ENCODE measurements at regions not wholly inside any gene's neighbourhood (a gene's known extent, or its start where the extent isn't known, plus 50 kb on each side); places are given as distances from the start of the nearest gene placed in this dataset.

- TF ChIP-seq CTCF (conservative IDR thresholded peaks at IDR 0.05; ENCODE audit: low read length) (no peak), EZH2phosphoT487 (IDR thresholded peaks at IDR 0.05; ENCODE audit: borderline replicate concordance) (no peak)
- Histone ChIP-seq H3K9me2 (replicated peaks; ENCODE audit: low read depth, low read length) (no peaks in the 10 kb centered on the region), H3F3A (ENCODE audit: low read depth) (no peaks in the 10 kb centered on the region), H3K27me3 (ENCODE audit: insufficient read depth, low read length, poor library complexity, severe bottlenecking) (no peaks in the 10 kb centered on the region), H3K9me3 (ENCODE audit: insufficient read depth, low read depth, low read length) (no peaks in the 10 kb centered on the region), H3K79me2 (ENCODE audit: insufficient read depth, low read length) (no peaks in the 10 kb centered on the region), H3K4me3 (ENCODE audit: low read length, poor library complexity, severe bottlenecking) (no peak overlapping the region), H3K4me2 (ENCODE audit: low read depth, low read length, poor library complexity, severe bottlenecking) (no peak overlapping the region), H2AFZ (ENCODE audit: low read length) (no peak overlapping the region), H3K36me3 (ENCODE audit: insufficient read depth, low read length) (no peaks in the 10 kb centered on the region), H3K4me1 (ENCODE audit: insufficient read depth, low read length, poor library complexity, severe bottlenecking) (no peaks in the 10 kb centered on the region), H4K20me1 (ENCODE audit: insufficient read depth, low read length, poor library complexity, severe bottlenecking) (no peaks in the 10 kb centered on the region), H3K9ac (ENCODE audit: low read depth, low read length, poor library complexity, severe bottlenecking) (no peak overlapping the region)
Observed at GRCh38 chr10:109480836-109481235, 442.5 kb downstream of the XPNPEP1 start.

- H4K20me1 ChIP-seq (ENCODE audit: insufficient read depth, low read length, poor library complexity, severe bottlenecking): no peaks in the 10 kb centered on the region
- H3K36me3 ChIP-seq (ENCODE audit: insufficient read depth, low read length): no peaks in the 10 kb centered on the region
- H3K9me3 ChIP-seq (ENCODE audit: insufficient read depth, low read depth, low read length): no peaks in the 10 kb centered on the region
- H3K27me3 ChIP-seq (ENCODE audit: insufficient read depth, low read length, poor library complexity, severe bottlenecking): no peaks in the 10 kb centered on the region
- H3F3A ChIP-seq (ENCODE audit: low read depth): no peaks in the 10 kb centered on the region
- no peak overlapping the region for H2AFZ ChIP-seq (ENCODE audit: low read length)
- no peaks in the 10 kb centered on the region for H3K79me2 ChIP-seq (ENCODE audit: insufficient read depth, low read length)
- H3K9ac ChIP-seq (ENCODE audit: low read depth, low read length, poor library complexity, severe bottlenecking): no peak overlapping the region
- H3K4me1 ChIP-seq (ENCODE audit: insufficient read depth, low read length, poor library complexity, severe bottlenecking): no peaks in the 10 kb centered on the region
- TF ChIP-seq CTCF (conservative IDR thresholded peaks at IDR 0.05; ENCODE audit: low read length) (no peak), EZH2phosphoT487 (IDR thresholded peaks at IDR 0.05; ENCODE audit: borderline replicate concordance) (no peak)
- H3K9me2 ChIP-seq (replicated peaks; ENCODE audit: low read depth, low read length): no peaks in the 10 kb centered on the region
- H3K4me2 ChIP-seq (ENCODE audit: low read depth, low read length, poor library complexity, severe bottlenecking): no peak overlapping the region
- no peak overlapping the region for H3K4me3 ChIP-seq (ENCODE audit: low read length, poor library complexity, severe bottlenecking)
Observed at GRCh38 chr10:109475711-109476421, 447.4 kb downstream of the XPNPEP1 start.

- H3K9me2 ChIP-seq (replicated peaks; ENCODE audit: low read depth, low read length): no peaks in the 10 kb centered on the region
- H3K79me2 ChIP-seq (ENCODE audit: insufficient read depth, low read length): no peaks in the 10 kb centered on the region
- H2AFZ ChIP-seq (ENCODE audit: low read length): no peak overlapping the region
- no peak for TF ChIP-seq CTCF (conservative IDR thresholded peaks at IDR 0.05; ENCODE audit: low read length)
- no peak for TF ChIP-seq EZH2phosphoT487 (IDR thresholded peaks at IDR 0.05; ENCODE audit: borderline replicate concordance)
- no peaks in the 10 kb centered on the region for H4K20me1 ChIP-seq (ENCODE audit: insufficient read depth, low read length, poor library complexity, severe bottlenecking)
- H3K4me1 ChIP-seq (ENCODE audit: insufficient read depth, low read length, poor library complexity, severe bottlenecking): no peaks in the 10 kb centered on the region
- no peaks in the 10 kb centered on the region for H3K27me3 ChIP-seq (ENCODE audit: insufficient read depth, low read length, poor library complexity, severe bottlenecking)
- no peak overlapping the region for H3K4me2 ChIP-seq (ENCODE audit: low read depth, low read length, poor library complexity, severe bottlenecking)
- H3K9me3 ChIP-seq (ENCODE audit: insufficient read depth, low read depth, low read length): no peaks in the 10 kb centered on the region
- H3K4me3 ChIP-seq (ENCODE audit: low read length, poor library complexity, severe bottlenecking): no peak overlapping the region
- no peak overlapping the region for H3K9ac ChIP-seq (ENCODE audit: low read depth, low read length, poor library complexity, severe bottlenecking)
- H3F3A ChIP-seq (ENCODE audit: low read depth): no peaks in the 10 kb centered on the region
- no peaks in the 10 kb centered on the region for H3K36me3 ChIP-seq (ENCODE audit: insufficient read depth, low read length)
Observed at GRCh38 chr10:109474812-109475211, 448.5 kb downstream of the XPNPEP1 start.

Measured in Loucy (cell line).